Body of pancreas (tissue), 4 donors: ENCODE measurements at regions not wholly inside any gene's neighbourhood (a gene's known extent, or its start where the extent isn't known, plus 50 kb on each side); places are given as distances from the start of the nearest gene placed in this dataset.

Experiments used
- CTCF ChIP-seq, 7 experiments: fragments of 450-650 bp in 4 of 7; fragments of 200-600 bp in 3 of 7; sonication (generic) in 3 of 7; IDR thresholded peaks; one replicate each; pipeline ENCODE4 v1.5.1; 2016 to 2019; ENCODE audit warnings: antibody characterized with exemption in 7 of 7
- POLR2A ChIP-seq, 3 donors: fragments of 450-650 bp; IDR thresholded peaks; one replicate each; pipeline ENCODE4 v1.6.1; 2016; ENCODE audit warnings: antibody characterized with exemption in 3 of 3, mild to moderate bottlenecking in 2 of 3

- TF ChIP-seq CTCF (IDR thresholded peaks at IDR 0.05), result no peak
- no peak for TF ChIP-seq POLR2A (IDR thresholded peaks at IDR 0.05)
These were observed 76.9 kb upstream of the SIRPA start for GRCh38 chr20:1818247-1818840.
